Testis (tissue), 2 donors: ENCODE measurements at regions not wholly inside any gene's neighbourhood (a gene's known extent, or its start where the extent isn't known, plus 50 kb on each side); places are given as distances from the start of the nearest gene placed in this dataset.

Experiments used
- POLR2A ChIP-seq: fragments of 450-650 bp; IDR thresholded peaks from one replicate; pipeline ENCODE4 v1.6.1; 2017; ENCODE audit warnings: antibody characterized with exemption, mild to moderate bottlenecking, moderate library complexity
- TF ChIP-seq, protein P1 (sequence below), 3 experiments: fragments of 450-650 bp in 2 of 3; fragments of 200-600 bp in 1 of 3; sonication (generic) in 1 of 3; IDR thresholded peaks; one replicate each; pipeline ENCODE4 v1.5.1; 2016 to 2019; ENCODE audit warnings: antibody characterized with exemption in 3 of 3, mild to moderate bottlenecking in 2 of 3, moderate library complexity in 1 of 3

DNA sequence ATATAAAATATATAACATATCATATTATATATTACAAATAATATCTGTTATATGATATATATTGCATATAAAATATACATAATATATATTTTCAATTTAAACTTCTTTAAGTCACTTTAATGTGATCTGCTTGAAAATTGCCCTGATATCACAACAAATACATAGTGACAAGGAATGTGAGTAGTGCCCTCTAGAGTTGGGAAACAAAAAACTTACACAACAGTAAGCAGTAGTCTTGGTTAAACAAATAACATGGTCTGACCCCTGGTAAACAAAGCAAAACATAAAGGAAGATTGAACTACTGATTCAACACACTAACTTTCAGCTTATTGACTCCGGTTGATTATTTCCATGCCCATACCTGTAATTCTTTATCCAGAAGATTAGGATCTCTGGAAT, 188.3 kb upstream of the NMUR2 start:
- no peak for TF ChIP-seq POLR2A
- TF ChIP-seq, protein P1, sequence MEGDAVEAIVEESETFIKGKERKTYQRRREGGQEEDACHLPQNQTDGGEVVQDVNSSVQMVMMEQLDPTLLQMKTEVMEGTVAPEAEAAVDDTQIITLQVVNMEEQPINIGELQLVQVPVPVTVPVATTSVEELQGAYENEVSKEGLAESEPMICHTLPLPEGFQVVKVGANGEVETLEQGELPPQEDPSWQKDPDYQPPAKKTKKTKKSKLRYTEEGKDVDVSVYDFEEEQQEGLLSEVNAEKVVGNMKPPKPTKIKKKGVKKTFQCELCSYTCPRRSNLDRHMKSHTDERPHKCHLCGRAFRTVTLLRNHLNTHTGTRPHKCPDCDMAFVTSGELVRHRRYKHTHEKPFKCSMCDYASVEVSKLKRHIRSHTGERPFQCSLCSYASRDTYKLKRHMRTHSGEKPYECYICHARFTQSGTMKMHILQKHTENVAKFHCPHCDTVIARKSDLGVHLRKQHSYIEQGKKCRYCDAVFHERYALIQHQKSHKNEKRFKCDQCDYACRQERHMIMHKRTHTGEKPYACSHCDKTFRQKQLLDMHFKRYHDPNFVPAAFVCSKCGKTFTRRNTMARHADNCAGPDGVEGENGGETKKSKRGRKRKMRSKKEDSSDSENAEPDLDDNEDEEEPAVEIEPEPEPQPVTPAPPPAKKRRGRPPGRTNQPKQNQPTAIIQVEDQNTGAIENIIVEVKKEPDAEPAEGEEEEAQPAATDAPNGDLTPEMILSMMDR (IDR thresholded peaks at IDR 0.05), result no peak
